Fibroblast of the aortic adventitia (primary cell): ENCODE measurements at regions not wholly inside any gene's neighbourhood (a gene's known extent, or its start where the extent isn't known, plus 50 kb on each side); places are given as distances from the start of the nearest gene placed in this dataset.

Experiments
- DNase-seq: peaks from one replicate; pipeline ENCODE4 v3.0.0-alpha.2; 2010; ENCODE audit warnings: low read depth
- H3K4me3 ChIP-seq: 2 replicates; pipeline ENCODE4 v1.5.1; 2011; ENCODE audit warnings: low read depth, mild to moderate bottlenecking, control low read depth, low read length, moderate library complexity
- TF ChIP-seq, protein P1 (sequence below): IDR thresholded peaks from 2 replicates; pipeline ENCODE4 v1.5.1; 2011; ENCODE audit warnings: mild to moderate bottlenecking, low read length, control low read depth, inconsistent platforms; ENCODE audit not compliant: insufficient read depth

DNA sequence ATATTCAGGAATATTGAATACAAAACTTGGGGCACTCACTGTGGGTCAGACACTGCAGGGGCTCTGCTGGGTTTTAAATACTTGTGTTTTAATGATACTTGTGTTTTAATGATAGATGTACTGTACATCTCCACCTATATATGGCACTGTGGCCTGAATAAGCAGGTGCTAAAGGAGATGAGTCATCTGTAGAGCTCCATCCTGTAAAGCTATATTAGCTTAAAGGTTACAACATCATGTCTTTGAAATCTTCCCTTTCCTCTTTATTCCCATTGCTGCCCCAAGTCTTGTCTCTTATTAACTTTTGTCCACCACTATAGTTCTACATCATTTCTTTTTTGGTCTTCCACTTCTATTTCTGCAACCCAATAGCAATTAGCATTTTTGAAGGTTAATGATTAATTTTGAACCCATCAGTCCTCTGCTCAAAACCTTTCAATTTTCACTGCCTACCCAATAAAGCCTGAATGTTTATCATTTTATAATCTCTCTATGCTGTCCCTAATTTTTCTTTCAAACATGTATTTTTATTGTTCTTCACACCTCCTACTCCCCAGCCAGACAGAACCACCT, 113.3 kb upstream of the PTGFR start:
- TF ChIP-seq, protein P1, sequence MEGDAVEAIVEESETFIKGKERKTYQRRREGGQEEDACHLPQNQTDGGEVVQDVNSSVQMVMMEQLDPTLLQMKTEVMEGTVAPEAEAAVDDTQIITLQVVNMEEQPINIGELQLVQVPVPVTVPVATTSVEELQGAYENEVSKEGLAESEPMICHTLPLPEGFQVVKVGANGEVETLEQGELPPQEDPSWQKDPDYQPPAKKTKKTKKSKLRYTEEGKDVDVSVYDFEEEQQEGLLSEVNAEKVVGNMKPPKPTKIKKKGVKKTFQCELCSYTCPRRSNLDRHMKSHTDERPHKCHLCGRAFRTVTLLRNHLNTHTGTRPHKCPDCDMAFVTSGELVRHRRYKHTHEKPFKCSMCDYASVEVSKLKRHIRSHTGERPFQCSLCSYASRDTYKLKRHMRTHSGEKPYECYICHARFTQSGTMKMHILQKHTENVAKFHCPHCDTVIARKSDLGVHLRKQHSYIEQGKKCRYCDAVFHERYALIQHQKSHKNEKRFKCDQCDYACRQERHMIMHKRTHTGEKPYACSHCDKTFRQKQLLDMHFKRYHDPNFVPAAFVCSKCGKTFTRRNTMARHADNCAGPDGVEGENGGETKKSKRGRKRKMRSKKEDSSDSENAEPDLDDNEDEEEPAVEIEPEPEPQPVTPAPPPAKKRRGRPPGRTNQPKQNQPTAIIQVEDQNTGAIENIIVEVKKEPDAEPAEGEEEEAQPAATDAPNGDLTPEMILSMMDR = no peak
- DNase-seq = no peak
- no peak overlapping the region for H3K4me3 ChIP-seq

DNA sequence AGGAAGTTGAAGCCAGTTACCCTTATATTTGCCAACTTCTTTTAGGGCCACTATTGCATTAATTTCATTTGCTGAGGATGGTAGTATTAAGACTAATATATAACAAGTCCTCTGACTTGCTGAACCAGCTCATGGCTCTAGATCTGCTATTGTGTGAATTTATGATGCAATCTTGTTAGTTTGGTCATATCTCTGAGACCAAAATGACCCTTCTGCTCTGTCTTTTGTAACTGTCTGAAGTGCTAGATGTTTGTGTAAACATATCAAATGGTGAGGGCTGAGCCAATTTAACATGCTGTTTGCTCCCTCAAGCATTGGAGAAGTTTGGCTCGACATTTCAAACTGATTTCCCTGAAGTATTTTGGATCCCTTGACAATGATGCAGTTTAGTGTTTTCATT, 106.9 kb upstream of the PTGFR start:
- peak; percentile 74 for DNase-seq
- no peak overlapping the region for H3K4me3 ChIP-seq
- TF ChIP-seq, protein P1 = no peak

DNA sequence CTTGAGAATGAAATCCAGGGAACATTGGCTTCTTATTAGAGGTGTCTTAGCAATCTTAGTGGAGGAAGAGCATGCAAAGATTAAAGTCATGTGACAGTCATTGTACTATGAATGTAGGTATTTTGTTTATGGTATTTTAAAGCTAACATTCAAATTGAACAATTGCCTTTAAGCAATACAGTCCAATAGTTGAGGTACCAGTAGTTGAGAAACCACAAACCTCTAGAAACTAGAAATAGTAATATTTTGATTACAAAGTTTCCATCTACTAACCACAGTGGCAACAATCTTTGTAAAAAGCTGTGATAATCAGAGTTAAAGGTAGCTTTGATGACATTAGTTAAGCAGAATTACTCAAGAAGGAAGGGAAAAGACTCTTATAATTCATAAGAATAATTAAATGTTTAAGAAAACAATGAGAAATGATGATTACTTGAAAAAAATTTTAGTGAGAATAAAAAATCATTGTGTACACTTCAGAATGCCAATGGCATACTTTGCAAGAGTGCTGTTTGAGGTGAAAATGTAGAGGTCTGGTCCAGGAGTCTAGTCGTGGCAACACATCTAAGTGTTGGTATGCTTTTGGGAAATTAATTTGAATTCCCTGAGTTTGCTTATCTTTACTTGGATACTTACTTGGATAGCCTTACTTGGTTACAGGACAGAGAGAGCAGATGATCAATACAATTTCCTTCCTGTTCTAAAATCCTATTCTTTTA, 104.9 kb upstream of the PTGFR start:
- no peak for DNase-seq
- no peak overlapping the region for H3K4me3 ChIP-seq
- TF ChIP-seq, protein P1 = no peak

DNA sequence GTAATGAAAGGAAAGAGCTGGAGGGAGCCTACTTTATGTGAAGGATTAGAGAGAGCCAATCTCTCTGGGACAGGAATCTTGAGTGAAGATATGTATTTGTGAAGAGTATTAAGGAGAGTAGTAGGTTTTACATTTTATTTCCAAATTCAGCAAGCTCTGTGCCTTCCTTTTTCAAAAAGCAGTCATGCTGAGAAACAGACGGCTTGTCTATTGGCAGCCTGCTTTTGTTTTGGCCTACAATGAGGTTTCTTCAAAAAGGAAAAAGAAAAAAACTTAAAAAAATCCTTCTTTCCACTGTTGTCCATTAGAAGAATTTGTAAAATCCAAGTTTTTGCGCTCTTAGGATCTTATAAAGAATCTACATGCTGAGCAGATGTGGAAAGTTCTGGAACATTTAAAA, 103.6 kb upstream of the PTGFR start:
- no peak overlapping the region for H3K4me3 ChIP-seq
- peak; percentile 30 for DNase-seq
- TF ChIP-seq, protein P1 = no peak

DNA sequence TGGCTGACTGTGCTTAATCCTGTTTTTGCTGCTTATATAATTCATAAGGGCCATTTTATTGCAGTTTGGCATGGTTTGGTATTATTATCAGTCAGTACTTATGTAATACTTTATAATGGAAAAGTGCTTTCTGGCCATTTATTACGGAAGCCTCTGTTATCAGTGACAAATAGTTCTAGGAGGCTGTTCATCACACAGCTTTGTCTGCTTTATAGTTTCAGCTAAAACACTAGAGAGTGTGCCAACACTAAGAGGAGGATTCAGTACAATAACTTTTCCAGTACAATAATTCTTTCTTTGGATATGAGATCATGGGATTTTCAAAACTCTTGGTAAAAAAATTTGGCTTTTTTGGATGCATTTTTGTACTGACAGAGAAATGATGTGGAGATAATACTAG, 102.9 kb upstream of the PTGFR start:
- H3K4me3 ChIP-seq = no peak overlapping the region
- TF ChIP-seq, protein P1 = no peak
- peak; percentile 94 for DNase-seq

DNA sequence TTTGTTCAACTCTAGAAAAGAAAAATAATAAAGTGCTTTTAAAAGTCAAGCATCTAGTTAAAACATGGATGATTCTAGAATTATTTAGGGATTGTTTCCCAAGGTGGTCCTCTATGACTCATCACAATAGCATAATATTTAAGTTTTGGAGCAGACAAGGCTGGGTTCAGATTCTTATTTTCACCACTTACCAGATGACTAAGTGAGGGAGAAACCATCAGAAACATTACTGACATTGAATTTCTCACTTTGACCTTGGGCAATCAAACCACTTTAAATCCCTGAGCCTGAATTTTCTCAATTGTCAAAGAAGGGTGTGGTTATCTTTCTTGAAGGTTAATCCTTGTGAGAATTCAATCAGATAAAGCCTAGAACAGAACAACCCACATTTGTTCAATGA, 102.5 kb upstream of the PTGFR start:
- no peak overlapping the region for H3K4me3 ChIP-seq
- no peak for DNase-seq
- TF ChIP-seq, protein P1 = no peak
